ENCODE measurements at regions not wholly inside any gene's neighbourhood (a gene's known extent, or its start where the extent isn't known, plus 50 kb on each side); places are given as distances from the start of the nearest gene placed in this dataset.

DNA sequence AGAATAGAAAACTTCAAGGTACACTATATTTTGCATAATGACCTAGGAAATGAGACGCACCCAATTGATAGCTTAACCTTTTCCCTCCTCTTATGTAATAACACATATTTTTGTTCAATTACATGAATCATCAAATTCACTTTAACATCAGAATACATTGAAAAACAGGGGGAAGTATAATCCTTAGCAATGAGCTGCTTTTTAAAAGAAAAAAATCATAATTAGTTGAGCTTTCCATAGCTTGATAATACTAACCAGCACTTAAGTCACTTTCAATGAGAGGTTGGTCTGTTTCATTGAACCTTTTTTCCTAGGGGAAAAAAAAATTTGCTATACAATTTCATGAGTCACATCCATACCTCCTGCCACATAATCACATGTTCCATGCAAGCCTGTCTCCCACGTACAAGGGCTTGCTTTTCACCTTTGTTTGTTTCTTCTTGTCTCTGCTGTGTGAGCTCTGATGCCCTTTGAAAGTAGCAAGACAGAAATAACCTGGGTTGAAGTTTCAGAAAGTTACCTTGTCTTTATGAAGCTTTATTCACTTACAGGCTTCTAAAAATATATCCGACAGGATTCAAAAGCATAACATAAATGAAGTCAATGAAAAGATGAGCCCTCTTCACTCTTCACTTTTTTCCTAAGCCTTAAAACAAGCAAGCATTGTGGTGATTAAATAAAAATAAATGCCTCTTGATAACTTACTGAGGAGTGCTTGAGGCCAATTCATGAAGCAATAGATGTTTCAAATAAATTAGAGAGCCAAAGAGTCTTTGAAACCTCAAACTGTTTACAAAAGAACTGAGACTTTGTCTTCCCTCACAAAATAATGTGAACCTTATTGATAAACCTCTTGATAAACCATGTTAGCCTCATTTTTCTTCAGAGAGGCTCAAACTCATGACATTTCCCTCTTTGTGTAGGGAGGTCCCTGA, 108.5 kb downstream of the FEM1C start:
- TF ChIP-seq, protein P1, sequence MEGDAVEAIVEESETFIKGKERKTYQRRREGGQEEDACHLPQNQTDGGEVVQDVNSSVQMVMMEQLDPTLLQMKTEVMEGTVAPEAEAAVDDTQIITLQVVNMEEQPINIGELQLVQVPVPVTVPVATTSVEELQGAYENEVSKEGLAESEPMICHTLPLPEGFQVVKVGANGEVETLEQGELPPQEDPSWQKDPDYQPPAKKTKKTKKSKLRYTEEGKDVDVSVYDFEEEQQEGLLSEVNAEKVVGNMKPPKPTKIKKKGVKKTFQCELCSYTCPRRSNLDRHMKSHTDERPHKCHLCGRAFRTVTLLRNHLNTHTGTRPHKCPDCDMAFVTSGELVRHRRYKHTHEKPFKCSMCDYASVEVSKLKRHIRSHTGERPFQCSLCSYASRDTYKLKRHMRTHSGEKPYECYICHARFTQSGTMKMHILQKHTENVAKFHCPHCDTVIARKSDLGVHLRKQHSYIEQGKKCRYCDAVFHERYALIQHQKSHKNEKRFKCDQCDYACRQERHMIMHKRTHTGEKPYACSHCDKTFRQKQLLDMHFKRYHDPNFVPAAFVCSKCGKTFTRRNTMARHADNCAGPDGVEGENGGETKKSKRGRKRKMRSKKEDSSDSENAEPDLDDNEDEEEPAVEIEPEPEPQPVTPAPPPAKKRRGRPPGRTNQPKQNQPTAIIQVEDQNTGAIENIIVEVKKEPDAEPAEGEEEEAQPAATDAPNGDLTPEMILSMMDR (conservative IDR thresholded peaks at IDR 0.05): no peak
- Mint-ChIP-seq H3K9me3 (peaks cover 9% of the 10 kb centered on the region), H3K4me1 (ENCODE audit: unreplicated experiment) (peaks cover 12% of the 10 kb centered on the region), H3K27me3 (no peaks in the 10 kb centered on the region), H3K4me3 (no peak overlapping the region), H3K36me3 (no peaks in the 10 kb centered on the region), H3K27ac (no peak overlapping the region)
- no peak for DNase-seq (ENCODE audit: extremely low spot score, unreplicated experiment)

DNA sequence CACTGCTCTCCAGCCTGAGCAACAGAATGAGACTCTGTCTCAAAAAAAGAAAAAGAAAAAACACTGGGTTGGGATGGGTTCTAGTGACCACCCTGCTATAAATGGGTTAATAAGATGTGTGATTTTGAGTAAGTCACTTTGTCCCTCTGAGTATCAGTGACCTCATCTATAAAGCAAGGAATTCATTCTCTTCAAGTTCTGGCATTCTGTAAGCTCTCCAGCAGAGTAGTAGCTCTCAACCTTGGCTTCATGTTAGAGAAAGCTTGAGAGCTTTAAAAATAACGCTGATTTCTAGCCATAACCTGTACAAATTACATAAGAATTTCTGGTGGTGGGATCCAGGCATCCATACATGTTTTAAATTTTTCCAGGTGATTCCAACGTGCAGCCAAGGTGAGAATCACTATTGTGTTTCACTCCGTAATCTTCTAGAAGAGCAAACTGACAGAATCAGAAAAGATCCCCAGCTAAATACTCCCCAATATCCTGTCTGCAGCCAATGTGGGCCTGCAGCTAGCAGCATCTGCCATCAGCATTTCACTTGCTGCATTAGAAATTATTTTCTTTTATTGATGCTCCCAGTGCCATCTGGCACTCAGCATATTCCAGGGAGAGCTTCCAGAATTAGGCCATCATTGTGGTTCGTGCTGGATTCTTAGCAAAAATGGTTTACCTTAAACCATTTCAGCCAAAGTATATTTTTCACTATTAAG, 109.4 kb downstream of the FEM1C start:
- no peaks in the 10 kb centered on the region for H3K27me3 Mint-ChIP-seq
- no peaks in the 10 kb centered on the region for H3K36me3 Mint-ChIP-seq
- TF ChIP-seq, protein P1 (conservative IDR thresholded peaks at IDR 0.05): no peak
- H3K4me3 Mint-ChIP-seq: no peak overlapping the region
- no peak for DNase-seq (ENCODE audit: extremely low spot score, unreplicated experiment)
- peaks cover 13% of the 10 kb centered on the region for H3K4me1 Mint-ChIP-seq (ENCODE audit: unreplicated experiment)
- no peak overlapping the region for H3K27ac Mint-ChIP-seq
- peaks cover 9% of the 10 kb centered on the region for H3K9me3 Mint-ChIP-seq

DNA sequence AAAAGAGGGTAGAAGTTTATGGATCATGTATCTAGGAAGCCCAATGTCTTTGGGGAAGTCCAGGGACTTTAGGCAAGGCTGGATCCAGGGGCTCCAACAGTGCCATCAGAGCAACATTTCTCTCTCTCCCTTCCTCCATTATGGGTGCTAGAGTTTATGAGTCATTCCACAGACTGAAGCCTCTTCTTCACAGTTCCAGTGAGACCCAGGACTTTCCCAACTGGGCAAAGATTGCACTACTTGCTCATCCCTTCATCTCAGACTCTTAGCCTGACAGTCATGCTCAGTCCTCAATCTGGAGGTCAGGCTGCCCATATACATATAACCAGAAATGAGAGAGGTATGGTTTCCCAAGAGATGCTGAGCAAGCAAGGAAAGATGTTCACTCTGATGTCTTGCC, 110.7 kb downstream of the FEM1C start:
- no peak for DNase-seq (ENCODE audit: extremely low spot score, unreplicated experiment)
- Mint-ChIP-seq H3K36me3 (no peaks in the 10 kb centered on the region), H3K4me3 (no peak overlapping the region), H3K9me3 (no peaks in the 10 kb centered on the region), H3K27me3 (no peaks in the 10 kb centered on the region), H3K27ac (no peak overlapping the region), H3K4me1 (ENCODE audit: unreplicated experiment) (peaks cover 18% of the 10 kb centered on the region)
- TF ChIP-seq, protein P1 (conservative IDR thresholded peaks at IDR 0.05): no peak

DNA sequence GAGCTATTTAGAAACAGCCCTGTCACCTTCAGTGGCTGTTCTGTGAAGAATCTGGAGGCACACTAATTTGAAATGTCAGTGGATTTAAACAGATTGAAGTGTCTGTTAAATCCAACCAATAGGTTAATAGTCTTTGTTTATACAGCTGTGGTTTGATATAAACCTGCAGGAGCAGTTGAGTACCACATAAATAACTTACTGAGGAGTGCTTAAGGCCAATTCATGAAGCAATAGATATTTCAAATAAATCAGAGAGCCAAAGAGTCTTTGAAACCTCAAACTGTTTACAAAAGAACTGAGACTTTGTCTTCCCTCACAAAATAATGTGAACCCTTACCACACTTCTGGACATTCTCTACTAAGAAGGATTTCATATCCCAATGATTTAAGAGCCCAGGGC, 111.9 kb downstream of the FEM1C start:
- DNase-seq (ENCODE audit: extremely low spot score, unreplicated experiment): no peak
- Mint-ChIP-seq H3K9me3 (no peaks in the 10 kb centered on the region), H3K27me3 (no peaks in the 10 kb centered on the region), H3K4me1 (ENCODE audit: unreplicated experiment) (peaks cover 18% of the 10 kb centered on the region), H3K4me3 (no peak overlapping the region), H3K27ac (no peak overlapping the region), H3K36me3 (no peaks in the 10 kb centered on the region)
- TF ChIP-seq, protein P1 (conservative IDR thresholded peaks at IDR 0.05): no peak

DNA sequence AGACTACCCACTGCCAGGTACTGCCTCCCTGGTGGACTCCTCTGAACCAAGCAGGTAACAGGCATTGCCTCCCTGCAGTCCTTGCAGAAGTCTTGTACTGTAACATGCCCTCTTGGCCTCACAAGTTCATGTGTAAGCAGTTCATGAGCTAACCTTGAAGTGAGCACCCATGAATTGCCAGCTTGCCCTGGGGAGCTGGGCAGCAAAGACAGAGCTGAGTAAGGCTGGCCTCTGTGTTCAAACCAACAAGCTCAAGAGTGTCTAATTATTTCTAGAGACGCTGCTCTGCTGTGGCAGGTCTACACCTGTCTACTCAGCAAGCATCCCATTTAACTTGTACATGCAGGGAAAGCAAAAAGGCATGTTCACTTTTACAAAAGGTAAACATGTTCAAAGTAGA, 113.5 kb downstream of the FEM1C start:
- H3K4me1 Mint-ChIP-seq (ENCODE audit: unreplicated experiment): peaks cover 18% of the 10 kb centered on the region
- no peaks in the 10 kb centered on the region for H3K27me3 Mint-ChIP-seq
- no peak overlapping the region for H3K4me3 Mint-ChIP-seq
- no peak for DNase-seq (ENCODE audit: extremely low spot score, unreplicated experiment)
- H3K36me3 Mint-ChIP-seq: no peaks in the 10 kb centered on the region
- no peak overlapping the region for H3K27ac Mint-ChIP-seq
- no peaks in the 10 kb centered on the region for H3K9me3 Mint-ChIP-seq
- TF ChIP-seq, protein P1 (conservative IDR thresholded peaks at IDR 0.05): no peak

Data from type B pancreatic cell (in vitro differentiated cells).